Pancreas (tissue), 10 donors: ENCODE measurements at regions not wholly inside any gene's neighbourhood (a gene's known extent, or its start where the extent isn't known, plus 50 kb on each side); places are given as distances from the start of the nearest gene placed in this dataset.

Source experiments
- ATAC-seq, 4 donors: fragments of 200-7000 bp; cut with Tn5 transposase; one replicate each; pipeline versions ENCODE4 v1.8.0 to v1.9.1; 2020; ENCODE audit warnings: mild to moderate bottlenecking in 4 of 4, moderate library complexity in 4 of 4
- DNase-seq, 6 donors: peaks; one replicate each; pipeline ENCODE4 v3.0.0-alpha.2; 2020
- FAIRE-seq: peaks from 2 replicates; lab custom pipeline; 2012; peaks lifted over from hg19 to GRCh38; lab: Jason Lieb, UNC
- H3K27ac ChIP-seq, 4 donors: fragments of 200-600 bp; sonication (generic); 1 replicate in 3 of 4; 2 replicates in 1 of 4; pipeline versions ENCODE4 v1.5.0 to v1.8.0; 2020
- H3K27me3 ChIP-seq, 4 donors: fragments of 200-600 bp; one replicate each; pipeline ENCODE4 v1.8.0; 2021
- H3K36me3 ChIP-seq, 3 donors: fragments of 200-600 bp; sonication (generic) in 1 of 3; one replicate each; pipeline versions ENCODE4 v1.5.0 to v1.8.0; 2020 to 2021
- H3K4me1 ChIP-seq, 3 donors: fragments of 200-600 bp; one replicate each; pipeline ENCODE4 v1.8.0; 2021
- H3K4me3 ChIP-seq, 4 donors: fragments of 200-600 bp; sonication (generic) in 2 of 4; one replicate each; pipeline versions ENCODE4 v1.5.0 to v1.8.0; 2020 to 2021
- H3K9me3 ChIP-seq, 4 donors: fragments of 200-600 bp; one replicate each; pipeline ENCODE4 v1.8.0; 2021
- WGBS, 2 donors: extraction: QIAGEN DNeasy Blood & Tissue Kit; methylation state at CpG; one replicate each; pipeline ENCODE4 v1.1.7; 2013; 5-methylcytosine and 5-hydroxymethylcytosine counted together
- intact Hi-C, 3 donors: fragments of 100-400 bp; cut with DNase I; formaldehyde crosslinking; loops; one replicate each; pipeline versions ENCODE4 v1.11.1 to v1.14.2; 2022
- TF ChIP-seq, protein P1 (sequence below), 4 donors: fragments of 200-600 bp; sonication (generic) in 3 of 4; IDR thresholded peaks; one replicate each; pipeline versions ENCODE4 v1.5.0 to v1.8.0; 2021; ENCODE audit warnings: antibody characterized with exemption in 4 of 4
- donor health status: healthy with polysubstance abuse.
- donor health status: DM: no; HTN: no; CAD: no; lungs with moderate emphysema.
- donor health status: DM: no; HTN: no; CAD: no.
- donor health status: control.
- donor health status: control.
- donor health status: Bipolar disorder and iron deficiency.
- donor health status: DM: yes; HTN: yes; CAD: no.
- donor health status: DM: no; HTN: no; CAD: no.
- donor health status: DM: no; HTN: no; CAD: no.
- donor health status: DM: yes; HTN: yes; CAD: no.

DNA sequence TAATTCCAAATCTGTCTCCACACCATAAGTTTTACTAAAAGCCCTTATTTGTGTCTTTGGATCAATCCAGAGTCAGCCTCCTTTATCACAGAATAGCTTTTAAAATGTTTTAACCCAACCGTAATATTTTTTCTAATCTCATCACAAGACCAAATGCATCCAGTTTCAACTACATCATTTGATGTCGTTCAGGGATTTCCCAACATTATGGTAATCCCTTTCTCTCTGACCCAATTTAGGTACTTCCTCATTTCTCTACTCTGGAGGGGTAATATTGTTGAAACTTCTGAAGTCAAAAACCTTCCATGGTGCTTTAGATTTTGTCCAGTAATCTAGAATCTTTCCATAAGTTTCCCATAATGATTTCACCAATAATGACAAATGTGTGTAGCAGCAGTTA lies 596.8 kb downstream of the SOX5 start:
- H3K4me3 ChIP-seq: no peak overlapping the region
- H3K36me3 ChIP-seq: no peaks in the 10 kb centered on the region
- FAIRE-seq (no peak), ATAC-seq (no peak), DNase-seq (no peak)
- H3K27ac ChIP-seq: no peak overlapping the region
- TF ChIP-seq, protein P1, sequence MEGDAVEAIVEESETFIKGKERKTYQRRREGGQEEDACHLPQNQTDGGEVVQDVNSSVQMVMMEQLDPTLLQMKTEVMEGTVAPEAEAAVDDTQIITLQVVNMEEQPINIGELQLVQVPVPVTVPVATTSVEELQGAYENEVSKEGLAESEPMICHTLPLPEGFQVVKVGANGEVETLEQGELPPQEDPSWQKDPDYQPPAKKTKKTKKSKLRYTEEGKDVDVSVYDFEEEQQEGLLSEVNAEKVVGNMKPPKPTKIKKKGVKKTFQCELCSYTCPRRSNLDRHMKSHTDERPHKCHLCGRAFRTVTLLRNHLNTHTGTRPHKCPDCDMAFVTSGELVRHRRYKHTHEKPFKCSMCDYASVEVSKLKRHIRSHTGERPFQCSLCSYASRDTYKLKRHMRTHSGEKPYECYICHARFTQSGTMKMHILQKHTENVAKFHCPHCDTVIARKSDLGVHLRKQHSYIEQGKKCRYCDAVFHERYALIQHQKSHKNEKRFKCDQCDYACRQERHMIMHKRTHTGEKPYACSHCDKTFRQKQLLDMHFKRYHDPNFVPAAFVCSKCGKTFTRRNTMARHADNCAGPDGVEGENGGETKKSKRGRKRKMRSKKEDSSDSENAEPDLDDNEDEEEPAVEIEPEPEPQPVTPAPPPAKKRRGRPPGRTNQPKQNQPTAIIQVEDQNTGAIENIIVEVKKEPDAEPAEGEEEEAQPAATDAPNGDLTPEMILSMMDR (IDR thresholded peaks at IDR 0.05): no peak
- no peaks in the 10 kb centered on the region for H3K9me3 ChIP-seq
- no peaks in the 10 kb centered on the region for H3K4me1 ChIP-seq
- intact Hi-C loops: no loop called here
- 66 to 75% methylated on average over 2 of the region's 2 CpGs for WGBS, 2 donors
- no peaks in the 10 kb centered on the region for H3K27me3 ChIP-seq

DNA sequence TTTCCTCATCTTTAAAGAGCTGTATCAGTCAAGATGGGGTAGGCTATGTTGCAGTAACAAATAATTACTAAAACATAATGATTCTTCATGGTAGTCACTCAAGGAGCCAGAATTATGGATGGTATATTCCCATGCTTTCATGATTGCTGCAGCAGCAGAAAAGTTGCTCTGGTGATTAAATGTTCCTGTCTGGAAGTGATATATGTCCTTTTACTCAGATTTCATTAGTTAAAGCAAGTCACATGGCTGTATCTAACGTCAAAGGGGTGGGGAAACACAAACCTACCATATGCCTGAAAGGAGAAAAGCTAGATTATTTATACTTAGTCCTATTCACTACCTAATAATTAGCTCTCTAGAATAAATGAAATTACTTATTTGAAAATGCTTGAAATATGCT lies 594.7 kb downstream of the SOX5 start:
- Histone ChIP-seq H3K4me1 (no peaks in the 10 kb centered on the region), H3K4me3 (no peak overlapping the region), H3K9me3 (no peaks in the 10 kb centered on the region), H3K27me3 (no peaks in the 10 kb centered on the region), H3K27ac (no peak overlapping the region), H3K36me3 (no peaks in the 10 kb centered on the region)
- ATAC-seq (no peak), DNase-seq (no peak), FAIRE-seq (no peak)
- intact Hi-C loops: no loop called here
- TF ChIP-seq, protein P1 (IDR thresholded peaks at IDR 0.05): no peak
- 16 to 24% methylated on average over 1 of the region's 1 CpG for WGBS, 2 donors

DNA sequence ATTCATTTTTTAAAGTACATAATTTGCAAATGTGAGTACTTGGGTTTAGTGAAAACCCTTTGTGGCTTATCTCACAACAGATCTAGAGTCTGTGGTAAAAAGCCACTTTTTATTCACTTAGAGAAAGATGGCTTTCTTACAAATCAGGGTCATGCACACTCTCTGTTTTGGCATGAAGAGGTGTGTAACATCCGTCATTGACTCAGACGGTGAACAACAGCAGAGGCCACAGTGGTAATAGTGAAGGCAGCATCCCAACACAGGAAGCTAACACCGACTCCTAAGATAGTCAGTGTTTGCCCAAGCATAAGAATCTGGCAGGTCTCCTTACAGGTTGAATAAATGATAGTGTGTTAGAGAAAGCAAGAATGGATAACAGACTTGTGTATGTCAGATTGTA lies 593.0 kb downstream of the SOX5 start:
- Histone ChIP-seq H3K27ac (no peak overlapping the region), H3K36me3 (no peaks in the 10 kb centered on the region), H3K9me3 (no peaks in the 10 kb centered on the region), H3K27me3 (no peaks in the 10 kb centered on the region), H3K4me3 (no peak overlapping the region), H3K4me1 (no peaks in the 10 kb centered on the region)
- FAIRE-seq (no peak), ATAC-seq (no peak), DNase-seq (no peak)
- WGBS, 2 donors: 52 to 54% methylated on average over 3 of the region's 3 CpGs
- intact Hi-C loops: no loop called here
- TF ChIP-seq, protein P1 (IDR thresholded peaks at IDR 0.05): no peak

DNA sequence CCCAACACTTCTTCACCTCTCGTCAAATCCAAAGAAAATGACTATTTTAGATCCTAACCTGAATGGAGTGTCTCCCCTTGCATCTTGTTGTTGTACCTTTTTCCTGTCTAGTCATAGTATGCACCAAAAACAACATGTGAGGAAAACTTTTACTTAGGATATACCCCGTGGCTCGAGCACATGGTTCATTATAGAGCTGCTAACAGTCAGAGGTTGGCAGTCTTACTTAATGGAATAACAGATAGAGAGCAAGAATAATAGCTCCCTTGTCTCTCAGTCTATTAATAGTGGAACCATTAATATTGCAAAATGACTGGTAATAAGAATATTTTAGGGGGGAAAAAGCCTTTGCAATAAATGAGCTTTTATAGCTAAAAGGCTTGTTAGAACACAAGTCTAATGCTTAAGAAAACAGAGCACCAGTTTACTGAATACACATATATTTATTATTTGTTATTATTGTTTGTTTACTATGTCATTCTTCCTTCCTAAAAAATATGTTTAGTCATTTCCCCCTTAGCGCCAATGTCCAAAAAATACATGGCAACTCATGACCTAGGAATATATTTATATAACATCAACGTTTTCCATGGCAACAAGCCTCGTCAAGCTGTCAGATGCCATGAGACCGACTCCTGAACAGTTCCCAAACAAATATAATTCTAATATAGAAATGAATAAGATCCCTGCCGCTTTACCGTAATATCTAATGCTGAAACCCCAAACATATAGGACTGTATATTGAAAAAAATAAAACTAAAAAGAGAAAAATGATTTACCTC lies 592.4 kb downstream of the SOX5 start:
- FAIRE-seq (no peak), ATAC-seq (no peak)
- no peaks in the 10 kb centered on the region for H3K4me1 ChIP-seq

More for the DNA sequence above, 592.4 kb downstream of the SOX5 start:
- H3K27ac ChIP-seq: no peak overlapping the region
- H3K9me3 ChIP-seq: no peaks in the 10 kb centered on the region
- H3K4me3 ChIP-seq: no peak overlapping the region
- intact Hi-C loops: no loop called here
- WGBS, 2 donors: 60 to 72% methylated on average over 9 of the region's 9 CpGs
- H3K36me3 ChIP-seq: no peaks in the 10 kb centered on the region
- TF ChIP-seq, protein P1 (IDR thresholded peaks at IDR 0.05): no peak
- no peaks in the 10 kb centered on the region for H3K27me3 ChIP-seq
- no peak for DNase-seq
